ENCODE measurements at regions not wholly inside any gene's neighbourhood (a gene's known extent, or its start where the extent isn't known, plus 50 kb on each side); places are given as distances from the start of the nearest gene placed in this dataset.

- DNase-seq (ENCODE audit: low read depth) = no peak
- TF ChIP-seq, protein P1, sequence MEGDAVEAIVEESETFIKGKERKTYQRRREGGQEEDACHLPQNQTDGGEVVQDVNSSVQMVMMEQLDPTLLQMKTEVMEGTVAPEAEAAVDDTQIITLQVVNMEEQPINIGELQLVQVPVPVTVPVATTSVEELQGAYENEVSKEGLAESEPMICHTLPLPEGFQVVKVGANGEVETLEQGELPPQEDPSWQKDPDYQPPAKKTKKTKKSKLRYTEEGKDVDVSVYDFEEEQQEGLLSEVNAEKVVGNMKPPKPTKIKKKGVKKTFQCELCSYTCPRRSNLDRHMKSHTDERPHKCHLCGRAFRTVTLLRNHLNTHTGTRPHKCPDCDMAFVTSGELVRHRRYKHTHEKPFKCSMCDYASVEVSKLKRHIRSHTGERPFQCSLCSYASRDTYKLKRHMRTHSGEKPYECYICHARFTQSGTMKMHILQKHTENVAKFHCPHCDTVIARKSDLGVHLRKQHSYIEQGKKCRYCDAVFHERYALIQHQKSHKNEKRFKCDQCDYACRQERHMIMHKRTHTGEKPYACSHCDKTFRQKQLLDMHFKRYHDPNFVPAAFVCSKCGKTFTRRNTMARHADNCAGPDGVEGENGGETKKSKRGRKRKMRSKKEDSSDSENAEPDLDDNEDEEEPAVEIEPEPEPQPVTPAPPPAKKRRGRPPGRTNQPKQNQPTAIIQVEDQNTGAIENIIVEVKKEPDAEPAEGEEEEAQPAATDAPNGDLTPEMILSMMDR (IDR thresholded peaks at IDR 0.05; ENCODE audit: insufficient read depth, low read depth, low read length, missing control alignments) = no peak
- no peak overlapping the region for H3K4me3 ChIP-seq (ENCODE audit: low read depth, low read length)
Measured at GRCh38 chr13:62142048-62142447, 726.4 kb upstream of the PCDH20 start.

GRCh38 chr13:62139597-62139996 lies 723.9 kb upstream of the PCDH20 start:
- TF ChIP-seq, protein P1 (IDR thresholded peaks at IDR 0.05; ENCODE audit: insufficient read depth, low read depth, low read length, missing control alignments) = no peak
- H3K4me3 ChIP-seq (ENCODE audit: low read depth, low read length) = no peak overlapping the region
- DNase-seq (ENCODE audit: low read depth) = no peak

- TF ChIP-seq, protein P1 (IDR thresholded peaks at IDR 0.05; ENCODE audit: insufficient read depth, low read depth, low read length, missing control alignments) = no peak
- H3K4me3 ChIP-seq (ENCODE audit: low read depth, low read length) = no peak overlapping the region
- no peak for DNase-seq (ENCODE audit: low read depth)
Measured at GRCh38 chr13:62137629-62138405, 722.2 kb upstream of the PCDH20 start.

DNA sequence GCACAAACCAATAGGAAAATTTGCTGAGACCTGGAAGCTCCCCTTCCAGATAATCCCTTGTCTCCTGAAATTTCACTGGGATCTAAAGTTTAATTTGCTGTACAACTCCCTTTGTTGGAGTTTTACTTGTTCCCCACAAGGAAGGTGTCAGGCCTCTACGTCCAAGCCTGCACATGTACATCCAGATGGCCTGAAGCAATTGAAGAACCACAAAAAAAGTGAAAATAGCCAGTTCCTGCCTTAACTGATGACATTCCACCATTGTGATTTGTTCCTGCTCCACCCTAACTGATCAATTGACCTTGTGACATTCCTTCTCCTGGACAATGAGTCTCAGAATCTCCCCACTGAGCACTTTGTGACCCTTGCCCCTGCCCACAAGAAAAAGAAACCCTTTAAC lies 716.0 kb upstream of the PCDH20 start:
- no peak for DNase-seq (ENCODE audit: low read depth)
- TF ChIP-seq, protein P1 (IDR thresholded peaks at IDR 0.05; ENCODE audit: insufficient read depth, low read depth, low read length, missing control alignments) = no peak
- H3K4me3 ChIP-seq (ENCODE audit: low read depth, low read length) = no peak overlapping the region

DNA sequence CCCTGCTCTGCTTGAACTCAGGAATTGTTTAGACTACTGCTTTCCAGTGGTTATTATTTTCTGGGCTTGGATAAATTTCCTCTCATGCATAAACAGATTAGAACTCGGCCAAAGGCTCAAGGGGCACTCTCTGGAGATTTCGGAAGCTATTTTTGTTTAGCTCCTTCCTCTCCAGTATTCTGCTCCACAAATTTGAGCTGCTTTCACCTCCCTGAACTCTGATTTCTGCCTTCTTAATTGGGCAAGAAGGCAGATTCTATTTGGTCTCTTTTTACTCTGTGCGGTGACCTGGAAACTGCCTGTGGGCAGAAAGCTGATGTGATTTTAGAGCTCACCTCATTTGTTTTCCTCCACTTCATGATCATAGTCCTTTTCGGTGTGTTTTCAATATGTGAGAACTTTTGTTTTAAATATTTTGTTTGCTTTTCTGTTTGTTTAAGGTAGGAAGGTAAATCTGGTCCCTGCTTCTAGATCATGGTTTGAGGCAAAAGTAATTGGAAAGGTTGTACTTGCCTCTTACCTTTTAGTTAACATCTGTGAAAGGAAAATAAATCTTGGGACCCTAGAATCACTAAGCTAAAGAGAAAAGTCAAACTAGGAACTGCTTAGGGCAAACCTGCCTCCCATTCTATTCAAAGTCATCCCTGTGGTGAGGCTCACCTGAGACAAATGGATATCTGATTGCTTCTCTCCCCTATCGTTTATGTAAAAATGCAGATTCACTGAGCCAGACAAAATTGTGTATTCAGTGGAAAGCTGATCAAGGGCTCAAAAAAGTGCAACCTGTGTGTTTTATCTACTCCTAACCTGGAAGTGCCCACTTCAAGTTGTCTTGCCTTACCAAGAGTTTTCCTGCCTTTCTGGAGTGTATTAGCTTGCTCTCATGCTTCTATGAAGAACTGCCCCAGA lies 714.7 kb upstream of the PCDH20 start:
- DNase-seq (ENCODE audit: low read depth) = no peak
- TF ChIP-seq, protein P1 (IDR thresholded peaks at IDR 0.05; ENCODE audit: insufficient read depth, low read depth, low read length, missing control alignments) = no peak
- no peak overlapping the region for H3K4me3 ChIP-seq (ENCODE audit: low read depth, low read length)

GRCh38 chr13:62129000-62129551 lies 713.4 kb upstream of the PCDH20 start:
- no peak for DNase-seq (ENCODE audit: low read depth)
- TF ChIP-seq, protein P1 (IDR thresholded peaks at IDR 0.05; ENCODE audit: insufficient read depth, low read depth, low read length, missing control alignments) = no peak
- no peak overlapping the region for H3K4me3 ChIP-seq (ENCODE audit: low read depth, low read length)
